HEK293T (cell line): ENCODE measurements at regions not wholly inside any gene's neighbourhood (a gene's known extent, or its start where the extent isn't known, plus 50 kb on each side); places are given as distances from the start of the nearest gene placed in this dataset.
"Not testable (repeated sequence)": the region's sequence is repeated elsewhere in the genome, so short reads cannot be mapped to it uniquely, and the experiment has no call there.

ENCODE experiments used
- CTCF ChIA-PET: fragments of 350-600 bp; formaldehyde crosslinking; extraction: SDS; loops from one replicate; lab custom pipeline; 2021; ENCODE audit warnings: antibody characterized with exemption, inconsistent platforms; lab: Yijun Ruan, JAX
- POLR2A ChIA-PET: fragments of 350-600 bp; formaldehyde crosslinking; extraction: SDS; loops from one replicate; lab custom pipeline; 2020; ENCODE audit warnings: antibody characterized with exemption, inconsistent platforms; lab: Yijun Ruan, JAX
- DNase-seq: peaks from one replicate; pipeline ENCODE4 v3.0.0; 2012; ENCODE audit warnings: mixed read lengths; ENCODE audit errors: extremely low spot score
- ARNT ChIP-seq: fragments of 450-650 bp; IDR thresholded peaks from 2 replicates; pipeline ENCODE4 v1.6.1; 2017; ENCODE audit warnings: mild to moderate bottlenecking
- BHLHE40 ChIP-seq: fragments of 450-650 bp; IDR thresholded peaks from 2 replicates; pipeline ENCODE4 v1.6.1; 2016; ENCODE audit warnings: mild to moderate bottlenecking, moderate library complexity, borderline replicate concordance
- CTBP1 ChIP-seq: fragments of 450-650 bp; IDR thresholded peaks from 2 replicates; pipeline ENCODE4 v1.6.1; 2016; ENCODE audit warnings: borderline replicate concordance
- ELF4 ChIP-seq: fragments of 450-650 bp; IDR thresholded peaks from 2 replicates; pipeline ENCODE4 v1.6.1; 2017; ENCODE audit warnings: antibody characterized with exemption
- FOXA1 ChIP-seq: fragments of 450-650 bp; IDR thresholded peaks from 2 replicates; pipeline ENCODE4 v1.6.1; 2016; ENCODE audit warnings: mild to moderate bottlenecking
- FOXK2 ChIP-seq: fragments of 450-650 bp; IDR thresholded peaks from 2 replicates; pipeline ENCODE4 v1.6.1; 2016; ENCODE audit warnings: mild to moderate bottlenecking
- FOXM1 ChIP-seq: fragments of 450-650 bp; IDR thresholded peaks from 2 replicates; pipeline ENCODE4 v1.6.1; 2017; ENCODE audit warnings: mild to moderate bottlenecking, borderline replicate concordance
- HDGF ChIP-seq: fragments of 450-650 bp; IDR thresholded peaks from 2 replicates; pipeline ENCODE4 v1.6.1; 2017; ENCODE audit warnings: antibody characterized with exemption, borderline replicate concordance
- L3MBTL2 ChIP-seq: fragments of 450-650 bp; conservative IDR thresholded peaks from 2 replicates; pipeline ENCODE4 v1.6.1; 2016; ENCODE audit warnings: mild to moderate bottlenecking
- LEF1 ChIP-seq: fragments of 450-650 bp; IDR thresholded peaks from 2 replicates; pipeline ENCODE4 v1.6.1; 2017; ENCODE audit warnings: mild to moderate bottlenecking, borderline replicate concordance
- NFRKB ChIP-seq: fragments of 450-650 bp; IDR thresholded peaks from 2 replicates; pipeline ENCODE4 v1.6.1; 2016; ENCODE audit warnings: mild to moderate bottlenecking, moderate library complexity
- PKNOX1 ChIP-seq: fragments of 450-650 bp; IDR thresholded peaks from 2 replicates; pipeline ENCODE4 v1.6.1; 2016
- SP1 ChIP-seq: fragments of 450-650 bp; IDR thresholded peaks from 2 replicates; pipeline ENCODE4 v1.6.1; 2017
- SUZ12 ChIP-seq: fragments of 450-650 bp; IDR thresholded peaks from 2 replicates; pipeline ENCODE4 v1.6.1; 2016; ENCODE audit warnings: mild to moderate bottlenecking
- TARDBP ChIP-seq: fragments of 450-650 bp; IDR thresholded peaks from 2 replicates; pipeline ENCODE4 v1.6.1; 2016
- ZNF384 ChIP-seq: fragments of 450-650 bp; IDR thresholded peaks from 2 replicates; pipeline ENCODE4 v1.6.1; 2016

- POLR2A ChIA-PET, result no interaction called here
- CTCF ChIA-PET, result no interaction called here
- no peak for TF ChIP-seq PKNOX1
- no peak for TF ChIP-seq HDGF
- TF ChIP-seq NFRKB, result no peak
- no peak for TF ChIP-seq ARNT
- TF ChIP-seq L3MBTL2, result no peak
- no peak for TF ChIP-seq FOXK2
- no peak for TF ChIP-seq FOXM1
- TF ChIP-seq FOXA1, result no peak
- no peak for TF ChIP-seq ZNF384
- TF ChIP-seq SP1, result no peak
- TF ChIP-seq BHLHE40, result no peak
- no peak for TF ChIP-seq TARDBP
- no peak for TF ChIP-seq ELF4
- no peak for TF ChIP-seq CTBP1
- no peak for TF ChIP-seq LEF1
- no peak for TF ChIP-seq SUZ12
- DNase-seq, result no peak
These were observed 383.4 kb downstream of the IRS2 start for GRCh38 chr13:109403012-109403421.

- ChIA-PET CTCF (no interaction called here), POLR2A (no interaction called here)
- TF ChIP-seq FOXA1 (no peak), ZNF384 (no peak), ARNT (no peak), LEF1 (no peak), NFRKB (no peak), FOXM1 (no peak), FOXK2 (no peak), TARDBP (no peak), HDGF (no peak), ELF4 (no peak), SP1 (no peak), SUZ12 (no peak), BHLHE40 (no peak), L3MBTL2 (no peak), CTBP1 (no peak), PKNOX1 (no peak)
- DNase-seq, result no peak
These were observed 384.5 kb downstream of the IRS2 start for GRCh38 chr13:109401891-109402290.

GRCh38 chr13:109401307-109401706 is 385.1 kb downstream of the IRS2 start:
- no peak for DNase-seq
- ChIA-PET CTCF (no interaction called here), POLR2A (no interaction called here)
- TF ChIP-seq PKNOX1 (no peak), NFRKB (no peak), TARDBP (no peak), FOXA1 (no peak), HDGF (no peak), FOXM1 (no peak), CTBP1 (no peak), L3MBTL2 (no peak)

GRCh38 chr13:109400624-109401257 is 385.6 kb downstream of the IRS2 start:
- TF ChIP-seq ZNF384, result no peak
- no peak for TF ChIP-seq ARNT
- TF ChIP-seq SUZ12, result no peak
- no peak for TF ChIP-seq CTBP1
- TF ChIP-seq SP1, result no peak
- no peak for TF ChIP-seq FOXM1
- no peak for TF ChIP-seq FOXK2
- TF ChIP-seq ELF4, result no peak
- CTCF ChIA-PET, result no interaction called here
- DNase-seq, result no peak
- POLR2A ChIA-PET, result no interaction called here

GRCh38 chr13:109400209-109400608 is 386.2 kb downstream of the IRS2 start:
- ChIA-PET CTCF (no interaction called here), POLR2A (no interaction called here)
- no peak for TF ChIP-seq TARDBP
- TF ChIP-seq NFRKB, result no peak
- no peak for DNase-seq

- POLR2A ChIA-PET, CTCF ChIA-PET, DNase-seq: not testable (repeated sequence)
These were observed 388.3 kb downstream of the IRS2 start for GRCh38 chr13:109398071-109398470.

GRCh38 chr13:109397285-109397684 is 389.1 kb downstream of the IRS2 start:
- ChIA-PET POLR2A (no interaction called here), CTCF (no interaction called here)
- TF ChIP-seq SP1 (no peak), SUZ12 (no peak), TARDBP (no peak), ZNF384 (no peak), LEF1 (no peak), FOXM1 (no peak), L3MBTL2 (no peak), ELF4 (no peak), NFRKB (no peak), PKNOX1 (no peak)
- no peak for DNase-seq
